ENCODE measurements at regions not wholly inside any gene's neighbourhood (a gene's known extent, or its start where the extent isn't known, plus 50 kb on each side); places are given as distances from the start of the nearest gene placed in this dataset.

- TF ChIP-seq ZBTB4 (CRISPR knock-in tag; IDR thresholded peaks at IDR 0.05) (no peak), REST (IDR thresholded peaks at IDR 0.05; ENCODE audit: low read depth, low read length) (no peak), SREBF1 (IDR thresholded peaks at IDR 0.05; ENCODE audit: low read length) (no peak), YBX1 (IDR thresholded peaks at IDR 0.05) (no peak), E4F1 (IDR thresholded peaks at IDR 0.05; ENCODE audit: borderline replicate concordance, partially characterized antibody) (no peak), STAT1 (conservative IDR thresholded peaks at IDR 0.05) (no peak), POU2F2 (IDR thresholded peaks at IDR 0.05; ENCODE audit: borderline replicate concordance, low read depth, low read length) (no peak), HCFC1 (IDR thresholded peaks at IDR 0.05; ENCODE audit: low read length) (no peak)
Measured at GRCh38 chrX:115448146-115448545, 112.8 kb upstream of the PLS3 start (continued).
